Transverse colon (tissue), 4 donors: ENCODE measurements at regions not wholly inside any gene's neighbourhood (a gene's known extent, or its start where the extent isn't known, plus 50 kb on each side); places are given as distances from the start of the nearest gene placed in this dataset.
A peak's percentile ranks its signal among the peaks of the same experiment; 100 is the strongest.

Source experiments
- DNase-seq: peaks from one replicate; pipeline ENCODE4 v3.0.0-alpha.2; 2019
- H3K27ac ChIP-seq, 4 donors: fragments of 200-600 bp; sonication (generic); 2 replicates each; pipeline ENCODE4 v1.5.1; 2016 to 2018; ENCODE audit warnings: inconsistent platforms in 4 of 4
- H3K27me3 ChIP-seq: fragments of 200-600 bp; sonication (generic); 2 replicates; pipeline ENCODE4 v1.5.1; 2017; ENCODE audit warnings: inconsistent platforms
- H3K36me3 ChIP-seq, 4 donors: fragments of 200-600 bp; sonication (generic); 2 replicates each; pipeline ENCODE4 v1.5.1; 2017 to 2019; ENCODE audit warnings: inconsistent platforms in 4 of 4
- H3K4me1 ChIP-seq, 4 donors: fragments of 200-600 bp; sonication (generic); 2 replicates each; pipeline ENCODE4 v1.5.1; 2017 to 2020; ENCODE audit warnings: inconsistent platforms in 4 of 4
- H3K4me3 ChIP-seq, 4 donors: fragments of 200-600 bp; sonication (generic); 1 replicate in 1 of 4; 2 replicates in 3 of 4; pipeline versions ENCODE4 v1.5.1 to v1.6.1; 2017 to 2019; ENCODE audit warnings: inconsistent platforms in 4 of 4
- H3K9me3 ChIP-seq, 2 donors: fragments of 200-600 bp; sonication (generic); 2 replicates each; pipeline ENCODE4 v1.5.1; 2017 to 2019; ENCODE audit warnings: inconsistent platforms in 2 of 2
- EP300 ChIP-seq: sonication (generic); formaldehyde crosslinking; IDR thresholded peaks from one replicate; pipeline ENCODE4 v1.6.1; 2017; ENCODE audit warnings: antibody characterized with exemption, low read depth
- POLR2A ChIP-seq: fragments of 450-650 bp; IDR thresholded peaks from one replicate; pipeline ENCODE4 v1.6.1; 2016; ENCODE audit warnings: antibody characterized with exemption, mild to moderate bottlenecking, moderate library complexity
- POLR2AphosphoS5 ChIP-seq, 3 donors: sonication (generic); formaldehyde crosslinking; IDR thresholded peaks; one replicate each; pipeline ENCODE4 v1.6.1; 2016; ENCODE audit warnings: antibody characterized with exemption in 3 of 3
- WGBS, 2 donors: methylation state at CpG; one replicate each; pipeline ENCODE4 v1.1.5; 2018; ENCODE audit warnings: low coverage in 1 of 2; 5-methylcytosine and 5-hydroxymethylcytosine counted together
- in situ Hi-C, 4 donors: fragments of 200-750 bp; cut with MboI; loops; one replicate each; pipeline versions ENCODE4 v1.15.0 to v1.15.1; 2017; ENCODE audit warnings: low sequenced_read_pairs in 3 of 4, low pct_ligation_motif_present in 1 of 4, low pct_unique_long_range_greater_than_20kb in 1 of 4
- intact Hi-C: fragments of 100-400 bp; cut with DNase I; formaldehyde crosslinking; loops from one replicate; pipeline ENCODE4 v1.15.1; 2023; ENCODE audit warnings: low total_unique reads
- TF ChIP-seq, protein P1 (sequence below), 5 experiments: fragments of 200-600 bp in 3 of 5; fragments of 450-650 bp in 2 of 5; sonication (generic) in 3 of 5; IDR thresholded peaks; 1 replicate in 2 of 5; 2 replicates in 3 of 5; pipeline ENCODE4 v1.5.1; 2016 to 2017; ENCODE audit warnings: antibody characterized with exemption in 5 of 5, inconsistent platforms in 3 of 5, mild to moderate bottlenecking in 2 of 5, moderate library complexity in 1 of 5

DNA sequence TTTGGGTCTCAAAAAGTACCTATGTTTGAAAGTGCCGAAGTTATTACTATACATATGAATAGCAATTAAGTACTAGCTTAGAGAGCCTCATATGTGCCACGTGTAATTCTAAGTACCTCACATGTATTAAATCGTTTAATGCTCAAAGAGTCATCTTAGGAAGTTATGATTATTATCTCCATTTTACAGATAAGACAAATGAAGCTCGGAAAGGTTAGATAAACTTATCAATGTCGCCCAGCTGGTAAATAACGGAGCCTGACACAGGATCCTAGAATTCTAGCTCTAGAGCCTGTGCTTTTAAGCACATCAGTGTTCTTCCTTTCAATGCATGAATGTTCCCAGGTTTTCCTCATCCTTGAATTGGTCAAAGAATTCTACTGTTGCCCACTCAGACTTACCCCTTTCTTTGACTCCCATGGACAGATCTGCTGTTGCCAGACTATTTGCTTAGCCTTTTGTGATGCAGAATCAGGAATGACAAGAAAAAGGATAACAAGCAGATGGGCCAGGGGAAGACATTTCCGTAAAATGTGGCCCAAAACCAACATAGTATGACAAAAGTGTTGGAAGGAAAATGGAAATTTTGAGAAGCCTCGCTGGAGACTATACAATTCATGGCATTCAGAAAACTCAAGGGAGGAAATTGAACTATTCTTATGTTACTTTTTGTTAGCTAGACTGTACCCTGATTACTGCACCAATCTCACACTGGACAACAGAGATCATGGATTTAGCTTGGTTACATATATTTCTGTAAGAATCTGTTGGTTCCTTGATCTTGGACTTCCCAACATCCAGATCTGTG is 237.1 kb upstream of the CITED2 start:
- H3K9me3 ChIP-seq = no peaks in the 10 kb centered on the region
- TF ChIP-seq, protein P1, sequence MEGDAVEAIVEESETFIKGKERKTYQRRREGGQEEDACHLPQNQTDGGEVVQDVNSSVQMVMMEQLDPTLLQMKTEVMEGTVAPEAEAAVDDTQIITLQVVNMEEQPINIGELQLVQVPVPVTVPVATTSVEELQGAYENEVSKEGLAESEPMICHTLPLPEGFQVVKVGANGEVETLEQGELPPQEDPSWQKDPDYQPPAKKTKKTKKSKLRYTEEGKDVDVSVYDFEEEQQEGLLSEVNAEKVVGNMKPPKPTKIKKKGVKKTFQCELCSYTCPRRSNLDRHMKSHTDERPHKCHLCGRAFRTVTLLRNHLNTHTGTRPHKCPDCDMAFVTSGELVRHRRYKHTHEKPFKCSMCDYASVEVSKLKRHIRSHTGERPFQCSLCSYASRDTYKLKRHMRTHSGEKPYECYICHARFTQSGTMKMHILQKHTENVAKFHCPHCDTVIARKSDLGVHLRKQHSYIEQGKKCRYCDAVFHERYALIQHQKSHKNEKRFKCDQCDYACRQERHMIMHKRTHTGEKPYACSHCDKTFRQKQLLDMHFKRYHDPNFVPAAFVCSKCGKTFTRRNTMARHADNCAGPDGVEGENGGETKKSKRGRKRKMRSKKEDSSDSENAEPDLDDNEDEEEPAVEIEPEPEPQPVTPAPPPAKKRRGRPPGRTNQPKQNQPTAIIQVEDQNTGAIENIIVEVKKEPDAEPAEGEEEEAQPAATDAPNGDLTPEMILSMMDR (IDR thresholded peaks at IDR 0.05) = no peak
- TF ChIP-seq POLR2AphosphoS5 (IDR thresholded peaks at IDR 0.05) = no peak
- no peak for TF ChIP-seq POLR2A
- TF ChIP-seq EP300 = no peak
- H3K27me3 ChIP-seq = no peaks in the 10 kb centered on the region
- intact Hi-C loops (no loop called here), in situ Hi-C loops (no loop called here)
- 81% methylated on average over 8 of the region's 8 CpGs for WGBS, 2 donors
- no peak overlapping the region for H3K4me3 ChIP-seq
- H3K27ac ChIP-seq = no peak overlapping the region
- H3K36me3 ChIP-seq = no peaks in the 10 kb centered on the region
- peaks cover 0 to 4% (median 0%) of the 10 kb centered on the region in 4 donors for H3K4me1 ChIP-seq
- DNase-seq = no peak

DNA sequence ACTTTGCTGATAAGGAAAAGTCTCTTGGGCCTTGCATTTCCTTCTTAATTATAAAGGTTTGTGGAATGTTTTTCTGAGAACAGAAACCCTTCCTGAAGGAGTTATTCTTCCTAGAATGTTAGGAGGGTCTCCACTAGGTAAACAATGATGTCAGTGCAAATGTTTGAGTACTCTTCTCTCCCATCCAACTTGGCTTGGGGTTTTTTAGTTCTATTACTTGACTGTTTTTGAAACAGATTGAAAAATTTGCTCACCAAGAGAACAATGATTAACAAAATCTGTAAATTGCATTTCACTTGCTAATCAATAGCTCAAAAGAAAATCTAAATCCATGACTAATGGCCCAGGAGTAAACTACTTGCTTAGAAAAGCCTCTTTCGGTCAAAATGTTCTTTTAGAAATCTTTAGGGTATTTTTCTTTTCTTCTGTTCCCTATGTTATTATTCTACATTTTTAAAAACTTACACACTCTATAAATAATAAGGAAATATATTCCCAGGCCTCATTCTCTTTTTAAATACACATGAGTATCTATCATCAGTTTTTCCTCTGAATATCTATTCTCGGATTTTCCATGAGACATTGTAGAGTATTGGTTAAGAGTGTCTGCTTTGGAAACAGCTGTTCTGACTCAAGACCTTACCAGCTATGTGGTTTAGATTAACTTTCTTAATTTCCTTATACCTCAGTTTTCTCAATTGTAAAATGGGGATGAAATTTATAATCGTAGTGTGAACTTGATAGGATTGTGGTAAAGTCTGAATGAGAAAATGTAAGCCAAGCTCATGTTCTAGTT is 234.2 kb upstream of the CITED2 start:
- H3K4me1 ChIP-seq = peaks cover 0 to 4% (median 0%) of the 10 kb centered on the region in 4 donors
- in situ Hi-C loops = no loop called here
- WGBS, 2 donors = 79 to 86% methylated on average over 3 of the region's 3 CpGs
- H3K4me3 ChIP-seq = no peak overlapping the region
- no peaks in the 10 kb centered on the region for H3K27me3 ChIP-seq
- TF ChIP-seq POLR2AphosphoS5 (IDR thresholded peaks at IDR 0.05) (no peak), POLR2A (no peak)
- no peaks in the 10 kb centered on the region for H3K36me3 ChIP-seq
- intact Hi-C loops = no loop called here
- H3K27ac ChIP-seq = no peak overlapping the region
- DNase-seq = no peak
- H3K9me3 ChIP-seq = no peaks in the 10 kb centered on the region

DNA sequence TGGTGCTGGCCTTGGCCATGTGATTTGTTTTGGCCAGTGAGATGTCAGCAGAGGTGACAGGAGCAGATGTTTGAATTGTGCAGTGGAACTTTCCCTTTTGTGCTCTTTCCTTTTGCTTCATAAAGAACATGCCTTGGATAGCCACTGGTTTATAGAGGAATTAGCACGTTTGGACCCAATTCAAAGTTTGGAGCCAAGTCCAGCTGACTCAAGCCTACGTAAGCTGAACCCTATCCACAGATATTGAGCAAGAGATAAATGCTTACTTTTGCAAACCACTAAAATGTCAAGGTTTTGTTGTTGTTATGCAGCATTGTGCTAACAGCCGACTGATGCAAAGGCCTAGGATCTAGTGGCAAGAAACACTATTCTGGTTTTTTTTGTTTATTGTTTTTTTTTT is 230.9 kb upstream of the CITED2 start:
- in situ Hi-C loops (no loop called here), intact Hi-C loops (no loop called here)
- H3K9me3 ChIP-seq = no peaks in the 10 kb centered on the region
- H3K36me3 ChIP-seq = no peaks in the 10 kb centered on the region
- DNase-seq = no peak
- peaks cover 0 to 4% (median 0%) of the 10 kb centered on the region in 4 donors for H3K4me1 ChIP-seq
- peak in 1 of 3 donors; percentile 7 for TF ChIP-seq POLR2AphosphoS5 (IDR thresholded peaks at IDR 0.05)
- TF ChIP-seq, protein P1 (IDR thresholded peaks at IDR 0.05) = no peak
- TF ChIP-seq EP300 = no peak
- TF ChIP-seq POLR2A = no peak
- H3K27me3 ChIP-seq = no peaks in the 10 kb centered on the region
- no peak overlapping the region for H3K4me3 ChIP-seq
- 70 to 82% methylated on average over 3 of the region's 3 CpGs for WGBS, 2 donors
- H3K27ac ChIP-seq = no peak overlapping the region

DNA sequence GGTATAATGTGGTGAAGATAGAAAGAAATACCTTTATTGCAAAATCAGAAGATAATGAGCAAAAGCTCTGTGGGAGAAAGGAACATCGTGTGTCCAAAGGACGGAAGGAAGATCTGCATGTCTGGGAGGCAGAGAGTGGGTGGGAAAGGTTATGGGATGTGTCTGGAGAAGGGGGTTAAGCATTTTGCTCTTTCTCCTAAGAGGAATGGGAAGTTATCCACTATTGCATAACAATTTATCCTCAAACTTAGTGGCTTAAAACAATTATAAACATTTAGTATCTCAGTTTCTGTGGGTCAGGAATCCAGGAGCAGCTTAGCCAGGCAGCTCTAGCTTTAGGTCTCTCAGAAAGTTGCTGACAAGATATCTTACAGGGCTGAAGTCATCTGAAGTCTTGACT is 229.1 kb upstream of the CITED2 start:
- no peak for TF ChIP-seq POLR2A
- TF ChIP-seq, protein P1 (IDR thresholded peaks at IDR 0.05) = no peak
- no peak for TF ChIP-seq EP300
- no peak for TF ChIP-seq POLR2AphosphoS5 (IDR thresholded peaks at IDR 0.05)
- Histone ChIP-seq H3K36me3 (no peaks in the 10 kb centered on the region), H3K9me3 (no peaks in the 10 kb centered on the region), H3K4me3 (no peak overlapping the region), H3K27ac (no peak overlapping the region), H3K4me1 (peaks cover 0 to 8% (median 2%) of the 10 kb centered on the region in 4 donors), H3K27me3 (no peaks in the 10 kb centered on the region)
- in situ Hi-C loops (no loop called here), intact Hi-C loops (no loop called here)
- no peak for DNase-seq
- WGBS, 2 donors = 76 to 87% methylated on average over 2 of the region's 2 CpGs
